NCI-H345 (cell line): ENCODE measurements at regions not wholly inside any gene's neighbourhood (a gene's known extent, or its start where the extent isn't known, plus 50 kb on each side); places are given as distances from the start of the nearest gene placed in this dataset.

Experiments
- DNase-seq: peaks from one replicate; lab custom pipeline; 2025; lab: John Stamatoyannopoulos, UW

GRCh38 chr21:18191139-18191538, 53.5 kb upstream of the CHODL start:
- no peak for DNase-seq

- DNase-seq, result no peak
Measured at GRCh38 chr21:18178509-18178908, 66.1 kb upstream of the CHODL start.

- DNase-seq, result no peak
Measured at GRCh38 chr21:18174370-18174769, 70.3 kb upstream of the CHODL start.

GRCh38 chr21:18170829-18171228, 73.8 kb upstream of the CHODL start:
- DNase-seq, result no peak

GRCh38 chr21:18170221-18170620, 74.4 kb upstream of the CHODL start:
- DNase-seq, result no peak

- DNase-seq, result no peak
Measured at GRCh38 chr21:18168108-18168507, 76.5 kb upstream of the CHODL start.

- DNase-seq, result no peak
Measured at GRCh38 chr21:18164933-18165332, 79.7 kb upstream of the CHODL start.

- DNase-seq, result no peak
Measured at GRCh38 chr21:18164483-18164882, 80.2 kb upstream of the CHODL start.

GRCh38 chr21:18163956-18164355, 80.7 kb upstream of the CHODL start:
- no peak for DNase-seq

GRCh38 chr21:18161841-18162240, 82.8 kb upstream of the CHODL start:
- no peak for DNase-seq

GRCh38 chr21:18157406-18157805, 87.2 kb upstream of the CHODL start:
- DNase-seq, result no peak

GRCh38 chr21:18155508-18156193, 89.0 kb upstream of the CHODL start:
- peak; percentile 62 for DNase-seq

- DNase-seq, result no peak
Measured at GRCh38 chr21:18153063-18153462, 91.6 kb upstream of the CHODL start.

GRCh38 chr21:18152371-18152770, 92.3 kb upstream of the CHODL start:
- DNase-seq, result no peak

GRCh38 chr21:18151046-18151445, 93.6 kb upstream of the CHODL start:
- no peak for DNase-seq

- no peak for DNase-seq
Measured at GRCh38 chr21:18148401-18148800, 96.2 kb upstream of the CHODL start.

- DNase-seq, result no peak
Measured at GRCh38 chr21:18147678-18148077, 97.0 kb upstream of the CHODL start.

GRCh38 chr21:18146820-18147219, 97.8 kb upstream of the CHODL start:
- no peak for DNase-seq

- no peak for DNase-seq
Measured at GRCh38 chr21:18144339-18144738, 100.3 kb upstream of the CHODL start.

GRCh38 chr21:18142655-18143054, 102.0 kb upstream of the CHODL start:
- DNase-seq, result peak; percentile 87

- no peak for DNase-seq
Measured at GRCh38 chr21:18138507-18138906, 106.1 kb upstream of the CHODL start.

- no peak for DNase-seq
Measured at GRCh38 chr21:18129526-18129925, 115.1 kb upstream of the CHODL start.

- DNase-seq, result no peak
Measured at GRCh38 chr21:18118566-18118965, 126.1 kb upstream of the CHODL start.

GRCh38 chr21:18117176-18117575, 127.5 kb upstream of the CHODL start:
- DNase-seq, result no peak
